IMR-90 (cell line): ENCODE measurements at regions not wholly inside any gene's neighbourhood (a gene's known extent, or its start where the extent isn't known, plus 50 kb on each side); places are given as distances from the start of the nearest gene placed in this dataset.

Source experiments
- BHLHE40 ChIP-seq: fragments of 150-350 bp; IDR thresholded peaks from 2 replicates; pipeline ENCODE4 v1.6.1; 2016; ENCODE audit warnings: mild to moderate bottlenecking, low read depth, low read length
- CEBPB ChIP-seq: IDR thresholded peaks from 2 replicates; pipeline ENCODE4 v1.6.1; 2012; ENCODE audit warnings: low read depth, low read length, improper control_type of control experiment
- FOS ChIP-seq: fragments of 150-350 bp; IDR thresholded peaks from 2 replicates; pipeline ENCODE4 v1.6.1; 2016; ENCODE audit warnings: low read depth, low read length
- MAFK ChIP-seq: IDR thresholded peaks from 2 replicates; pipeline ENCODE4 v1.6.1; 2012; ENCODE audit warnings: low read depth, low read length, improper control_type of control experiment
- MAZ ChIP-seq: IDR thresholded peaks from 2 replicates; pipeline ENCODE4 v1.6.1; 2012; ENCODE audit warnings: low read depth, mild to moderate bottlenecking, low read length, improper control_type of control experiment, moderate library complexity, borderline replicate concordance
- NFE2L2 ChIP-seq: fragments of 150-350 bp; IDR thresholded peaks from 2 replicates; pipeline ENCODE4 v1.6.1; 2016; ENCODE audit warnings: low read depth, mild to moderate bottlenecking, low read length
- POLR2A ChIP-seq: IDR thresholded peaks from 2 replicates; pipeline ENCODE4 v1.6.1; 2012; ENCODE audit warnings: mild to moderate bottlenecking, low read depth, low read length
- RCOR1 ChIP-seq: IDR thresholded peaks from 2 replicates; pipeline ENCODE4 v1.6.1; 2012; ENCODE audit warnings: mild to moderate bottlenecking, low read length, improper control_type of control experiment; ENCODE audit not compliant: insufficient replicate concordance
- RFX5 ChIP-seq: IDR thresholded peaks from 2 replicates; pipeline ENCODE4 v1.8.0; 2012; ENCODE audit warnings: low read depth, mild to moderate bottlenecking, low read length, moderate library complexity
- SMC3 ChIP-seq: fragments of 150-350 bp; IDR thresholded peaks from 2 replicates; pipeline ENCODE4 v1.6.1; 2016; ENCODE audit warnings: low read depth, mild to moderate bottlenecking, antibody characterized with exemption, low read length, moderate library complexity
- TF ChIP-seq, protein P1 (sequence below): conservative IDR thresholded peaks from 2 replicates; pipeline ENCODE4 v1.5.1; 2012; ENCODE audit warnings: mild to moderate bottlenecking, low read depth, low read length, improper control_type of control experiment
- TF ChIP-seq, protein P2 (sequence below): fragments of 150-350 bp; IDR thresholded peaks from 2 replicates; pipeline ENCODE4 v1.6.1; 2016; ENCODE audit warnings: low read depth, mild to moderate bottlenecking, low read length, moderate library complexity, borderline replicate concordance

DNA sequence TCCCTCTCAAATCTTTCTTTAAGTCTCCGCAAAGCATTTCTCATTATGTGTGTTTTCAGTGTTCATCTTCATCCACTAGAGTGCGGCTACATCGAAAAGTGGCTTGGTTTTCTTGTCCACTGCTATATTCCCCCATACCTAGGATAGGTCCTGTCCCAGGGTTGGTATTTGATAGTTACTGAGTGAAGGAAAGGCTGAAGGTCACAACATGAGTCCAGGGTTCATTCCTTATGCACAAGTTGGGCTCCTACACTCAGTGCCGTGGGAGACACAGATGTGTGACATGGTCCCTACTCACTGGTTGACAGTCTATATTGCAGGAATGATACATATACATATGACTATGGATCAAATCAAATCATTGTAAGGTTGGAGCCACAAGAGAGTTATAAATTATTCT is 55.4 kb upstream of the RELL1 start:
- TF ChIP-seq POLR2A (no peak), SMC3 (no peak), CEBPB (no peak), MAFK (no peak), MAZ (no peak), RFX5 (no peak), NFE2L2 (no peak), BHLHE40 (no peak), RCOR1 (no peak), FOS (no peak)
- TF ChIP-seq, protein P1, sequence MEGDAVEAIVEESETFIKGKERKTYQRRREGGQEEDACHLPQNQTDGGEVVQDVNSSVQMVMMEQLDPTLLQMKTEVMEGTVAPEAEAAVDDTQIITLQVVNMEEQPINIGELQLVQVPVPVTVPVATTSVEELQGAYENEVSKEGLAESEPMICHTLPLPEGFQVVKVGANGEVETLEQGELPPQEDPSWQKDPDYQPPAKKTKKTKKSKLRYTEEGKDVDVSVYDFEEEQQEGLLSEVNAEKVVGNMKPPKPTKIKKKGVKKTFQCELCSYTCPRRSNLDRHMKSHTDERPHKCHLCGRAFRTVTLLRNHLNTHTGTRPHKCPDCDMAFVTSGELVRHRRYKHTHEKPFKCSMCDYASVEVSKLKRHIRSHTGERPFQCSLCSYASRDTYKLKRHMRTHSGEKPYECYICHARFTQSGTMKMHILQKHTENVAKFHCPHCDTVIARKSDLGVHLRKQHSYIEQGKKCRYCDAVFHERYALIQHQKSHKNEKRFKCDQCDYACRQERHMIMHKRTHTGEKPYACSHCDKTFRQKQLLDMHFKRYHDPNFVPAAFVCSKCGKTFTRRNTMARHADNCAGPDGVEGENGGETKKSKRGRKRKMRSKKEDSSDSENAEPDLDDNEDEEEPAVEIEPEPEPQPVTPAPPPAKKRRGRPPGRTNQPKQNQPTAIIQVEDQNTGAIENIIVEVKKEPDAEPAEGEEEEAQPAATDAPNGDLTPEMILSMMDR, result no peak
- TF ChIP-seq, protein P2, sequence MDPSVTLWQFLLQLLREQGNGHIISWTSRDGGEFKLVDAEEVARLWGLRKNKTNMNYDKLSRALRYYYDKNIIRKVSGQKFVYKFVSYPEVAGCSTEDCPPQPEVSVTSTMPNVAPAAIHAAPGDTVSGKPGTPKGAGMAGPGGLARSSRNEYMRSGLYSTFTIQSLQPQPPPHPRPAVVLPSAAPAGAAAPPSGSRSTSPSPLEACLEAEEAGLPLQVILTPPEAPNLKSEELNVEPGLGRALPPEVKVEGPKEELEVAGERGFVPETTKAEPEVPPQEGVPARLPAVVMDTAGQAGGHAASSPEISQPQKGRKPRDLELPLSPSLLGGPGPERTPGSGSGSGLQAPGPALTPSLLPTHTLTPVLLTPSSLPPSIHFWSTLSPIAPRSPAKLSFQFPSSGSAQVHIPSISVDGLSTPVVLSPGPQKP, result no peak
